Smooth muscle cell of the brain vasculature (primary cell): ENCODE measurements at regions not wholly inside any gene's neighbourhood (a gene's known extent, or its start where the extent isn't known, plus 50 kb on each side); places are given as distances from the start of the nearest gene placed in this dataset.

ENCODE experiments used
- DNase-seq: peaks from one replicate; pipeline ENCODE4 v3.0.0-alpha.2; 2012; ENCODE audit warnings: low read depth, low spot score

DNA sequence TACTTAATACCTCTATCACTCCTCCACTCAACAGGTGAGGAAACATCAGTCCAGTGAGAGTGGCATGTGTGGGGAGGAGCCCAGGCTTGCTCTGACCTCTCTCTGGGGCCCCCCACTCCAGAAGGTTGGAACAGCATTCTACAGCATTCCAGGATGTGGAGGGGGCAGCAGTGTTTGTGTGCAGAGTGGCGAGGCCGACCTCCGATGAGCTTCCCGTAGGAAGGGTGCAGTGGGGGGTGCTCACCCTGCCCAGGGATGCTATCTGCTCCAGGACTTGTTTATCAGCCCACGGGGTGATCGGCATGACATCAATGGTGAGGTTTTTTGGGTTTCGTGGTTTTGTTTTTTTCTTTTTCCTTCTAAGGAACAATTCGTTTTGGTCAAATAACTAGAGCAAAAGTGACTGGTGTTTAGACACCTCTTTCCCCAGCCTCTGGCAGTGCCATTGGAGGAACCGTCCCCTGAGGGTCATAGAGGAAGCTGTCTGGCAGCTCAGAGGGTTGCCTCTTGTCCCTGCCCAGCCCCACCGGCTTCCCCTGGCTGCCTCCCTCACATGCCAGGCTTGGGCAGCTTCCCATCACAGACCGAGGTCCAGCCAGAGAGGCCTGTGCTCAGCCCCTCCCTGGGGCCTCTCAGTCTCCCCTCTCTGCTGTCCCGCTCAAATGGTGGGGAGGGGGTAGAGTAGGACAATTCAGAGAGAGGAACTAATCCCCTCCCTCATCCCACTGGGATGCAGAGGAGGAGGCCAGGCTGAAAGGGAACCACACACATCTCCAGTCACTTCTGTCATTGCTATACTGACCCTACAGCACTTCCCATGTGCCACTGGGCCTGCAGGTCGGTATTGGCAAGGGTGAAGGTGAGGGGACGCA is 96.5 kb downstream of the ZFP36L2 start:
- no peak for DNase-seq

DNA sequence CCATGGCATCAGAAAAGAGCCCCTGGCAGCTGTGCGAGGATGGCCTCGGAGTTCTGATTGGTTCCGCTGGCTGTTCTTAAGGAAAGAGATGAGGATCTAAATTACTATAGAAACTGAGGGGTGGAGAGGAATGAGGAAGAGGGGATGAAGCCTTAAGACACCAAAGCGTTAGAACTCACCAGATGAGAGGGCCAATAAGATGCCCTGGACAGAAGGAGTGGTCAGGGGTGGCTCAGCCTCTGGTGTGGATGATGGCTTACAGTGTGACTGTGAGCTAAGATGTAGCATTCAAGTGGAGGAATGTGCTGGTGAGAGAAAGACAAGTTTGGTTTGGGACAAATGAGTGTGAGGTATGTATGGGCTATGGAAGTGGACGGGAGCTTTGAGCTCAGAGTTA is 97.8 kb downstream of the ZFP36L2 start:
- no peak for DNase-seq

DNA sequence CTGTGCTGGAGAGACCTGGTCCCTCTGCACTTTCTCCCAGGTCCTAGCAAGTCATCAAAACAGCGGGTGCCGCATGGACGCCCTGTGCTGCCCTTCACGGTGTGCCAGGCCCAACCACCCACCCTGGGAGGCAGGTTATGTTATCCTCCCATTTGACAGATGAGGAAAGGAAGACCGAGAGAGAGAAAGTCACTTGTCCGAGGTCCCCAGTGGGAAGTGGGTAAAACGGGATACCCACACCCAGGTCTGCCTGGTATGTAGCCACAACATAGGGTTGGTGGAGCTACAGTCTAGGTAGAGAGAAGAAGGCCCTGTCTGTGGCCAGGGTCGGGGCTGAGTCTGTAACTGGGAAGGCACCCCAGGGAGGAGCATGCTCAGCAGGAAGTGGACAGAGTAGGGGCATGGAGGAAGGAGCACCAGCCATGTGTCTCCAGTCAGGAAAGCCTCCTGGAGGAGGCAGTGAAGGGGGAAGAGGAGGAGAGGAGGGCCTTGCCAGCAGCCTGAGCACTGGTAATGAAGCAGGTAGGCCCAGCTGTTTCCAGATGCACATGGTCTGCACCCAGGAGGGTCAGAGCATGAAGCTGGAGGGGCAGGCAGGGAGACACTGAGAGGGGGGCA is 98.4 kb downstream of the ZFP36L2 start:
- no peak for DNase-seq

DNA sequence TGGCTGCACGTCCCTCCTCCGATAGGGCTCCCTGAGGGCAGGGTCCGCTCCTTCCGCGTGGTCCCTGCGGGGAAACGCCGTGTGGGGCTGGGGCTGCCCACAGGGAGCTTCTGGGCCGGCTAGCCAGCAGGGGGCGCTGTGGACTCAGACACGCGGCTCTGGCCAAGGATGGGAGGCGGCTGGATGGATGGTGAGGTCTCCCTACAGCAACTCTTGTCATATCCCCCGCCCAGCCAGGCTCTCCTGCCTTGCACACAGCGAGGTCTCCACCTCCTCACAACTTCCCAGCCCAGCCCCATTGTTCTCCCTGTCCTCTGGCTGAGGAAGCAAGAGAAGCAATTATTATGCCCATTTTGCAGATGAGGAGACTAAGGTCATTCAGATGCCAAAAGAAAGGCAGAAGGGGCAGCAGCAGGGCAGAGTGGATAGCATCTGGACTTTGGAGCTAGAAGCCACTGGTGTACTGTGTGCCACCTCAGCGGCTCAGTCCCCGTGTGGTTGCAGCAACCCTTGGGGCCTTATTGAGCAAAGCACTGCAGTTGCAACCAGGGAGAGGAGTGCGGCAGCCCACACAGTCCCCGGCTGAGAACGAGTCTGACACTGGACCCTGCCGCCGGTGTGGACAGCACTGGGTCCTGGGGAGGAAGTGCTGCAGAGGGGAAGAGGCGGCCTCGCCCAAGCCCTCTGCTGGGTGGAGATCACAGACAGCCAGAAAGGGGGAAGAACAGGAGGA is 99.0 kb downstream of the ZFP36L2 start:
- DNase-seq: no peak

DNA sequence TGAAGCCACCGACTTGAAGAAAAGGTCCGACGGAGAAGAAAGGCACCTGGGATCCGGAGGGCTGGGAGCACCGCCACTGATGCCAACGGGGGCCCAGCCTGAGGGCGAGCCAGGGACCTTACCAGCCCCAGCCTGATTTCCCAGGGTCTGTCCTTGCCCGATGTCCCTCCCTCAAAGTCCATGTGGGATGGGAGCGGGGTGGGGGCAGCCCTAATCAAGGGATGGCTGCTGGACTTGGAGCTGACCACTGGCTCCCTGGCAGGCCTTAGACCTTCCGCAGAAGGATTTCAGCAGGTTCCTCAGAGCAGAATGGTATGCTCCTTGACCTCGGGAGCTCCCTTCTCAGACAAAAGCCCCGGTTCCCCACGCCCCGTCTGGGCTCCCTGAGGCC is 99.6 kb downstream of the ZFP36L2 start:
- DNase-seq: no peak

DNA sequence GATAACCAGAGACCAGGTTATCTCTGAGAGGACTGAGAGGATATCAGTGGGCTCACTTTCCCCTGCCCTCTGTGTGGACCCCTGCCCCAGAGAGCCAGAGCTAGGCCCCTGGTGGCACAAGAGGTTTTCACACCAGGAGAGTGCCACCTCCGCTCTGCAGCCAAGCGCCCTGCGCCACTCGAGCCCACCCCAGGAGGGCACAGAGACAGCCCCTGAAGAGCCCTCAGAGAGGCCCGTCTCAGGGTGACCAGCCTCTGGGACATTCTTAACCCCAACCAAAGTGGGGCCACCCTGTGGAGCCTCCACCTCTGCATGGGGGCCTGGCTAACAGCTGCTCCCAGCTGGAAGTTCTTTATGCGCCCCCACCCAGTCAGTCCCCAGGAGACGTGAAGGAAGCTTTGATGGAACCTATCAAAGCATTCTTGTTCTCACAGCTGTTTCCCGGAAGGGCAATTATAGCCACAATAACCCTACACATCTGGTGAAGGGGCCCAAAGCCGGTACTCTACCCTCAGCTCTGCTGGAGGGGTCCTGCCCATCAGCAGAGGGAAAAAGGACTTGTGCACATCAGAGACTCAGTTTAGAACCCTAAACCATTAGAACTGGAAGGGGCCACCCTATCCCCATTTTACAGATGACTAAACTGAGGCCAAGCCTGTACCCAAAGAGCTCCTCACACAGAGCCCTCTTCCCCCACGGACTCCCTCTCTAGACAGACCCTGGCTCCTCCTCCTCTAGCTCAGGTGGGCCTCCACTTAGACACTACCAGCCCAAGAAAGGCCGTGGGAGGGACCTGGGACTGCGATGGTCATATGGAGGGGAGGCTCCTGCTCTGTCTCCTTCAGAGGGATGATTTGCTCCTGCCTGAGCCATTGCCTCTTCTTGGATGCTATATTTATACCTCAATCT is 101.1 kb downstream of the ZFP36L2 start:
- DNase-seq: no peak

- no peak for DNase-seq
Observed at GRCh38 chr2:43124687-43125057, 101.7 kb downstream of the ZFP36L2 start.

- DNase-seq: no peak
Observed at GRCh38 chr2:43123981-43124686, 102.3 kb downstream of the ZFP36L2 start.

GRCh38 chr2:43123486-43123885 is 102.9 kb downstream of the ZFP36L2 start:
- no peak for DNase-seq

- DNase-seq: no peak
Observed at GRCh38 chr2:43123028-43123427, 103.4 kb downstream of the ZFP36L2 start.

- DNase-seq: no peak
Observed at GRCh38 chr2:43121580-43122314, 104.7 kb downstream of the ZFP36L2 start.

DNA sequence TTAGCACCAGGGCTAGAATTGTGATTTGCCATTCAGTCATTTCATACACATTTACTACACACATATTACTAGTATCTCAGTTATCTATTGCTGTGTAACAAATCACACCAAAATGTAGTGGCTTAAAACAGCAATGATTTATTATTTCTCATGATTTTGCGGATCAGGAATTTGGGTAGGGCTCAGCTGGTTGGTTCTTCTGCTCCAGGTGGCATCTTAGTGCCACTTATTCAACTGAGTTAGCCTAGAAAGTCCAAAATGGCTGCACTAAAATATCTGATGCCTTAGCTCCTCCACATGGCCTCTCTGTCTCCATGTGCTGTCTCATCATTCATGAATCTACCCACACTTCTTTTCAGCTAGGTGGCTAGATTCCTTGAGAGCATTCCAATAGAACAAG is 107.1 kb downstream of the ZFP36L2 start:
- no peak for DNase-seq

DNA sequence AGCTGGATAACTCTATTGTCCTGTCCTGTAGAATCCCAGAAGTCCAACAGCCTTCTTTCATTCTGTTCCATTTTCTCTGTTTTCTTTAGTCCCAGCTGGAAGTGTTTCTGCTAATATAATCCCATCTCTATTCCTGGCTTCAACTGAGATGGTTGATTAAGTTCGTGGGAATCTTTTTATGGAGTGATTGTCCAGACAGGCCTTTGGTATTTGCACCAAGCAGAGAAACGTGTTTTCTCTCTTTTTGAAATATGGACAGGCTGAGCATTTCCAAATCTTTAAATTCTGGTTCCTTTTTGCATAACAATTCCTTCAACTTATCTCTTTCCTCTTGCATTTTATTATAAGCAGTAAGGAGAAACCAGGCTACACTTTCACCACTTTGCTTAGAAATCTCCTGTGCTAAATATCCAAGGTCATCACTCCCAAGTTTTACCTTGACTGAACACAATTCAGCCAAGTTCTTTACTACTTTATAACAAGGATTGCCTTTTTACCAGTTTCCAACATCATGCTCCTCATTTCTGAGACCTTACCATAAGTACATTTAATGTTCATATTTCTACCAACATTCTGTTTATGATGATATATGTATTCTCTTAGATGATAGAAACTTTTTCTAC is 108.8 kb downstream of the ZFP36L2 start:
- no peak for DNase-seq

- no peak for DNase-seq
Observed at GRCh38 chr2:43116988-43117387, 109.4 kb downstream of the ZFP36L2 start.

- DNase-seq: no peak
Observed at GRCh38 chr2:43115881-43116280, 110.5 kb downstream of the ZFP36L2 start.

- DNase-seq: no peak
Observed at GRCh38 chr2:43114210-43114609, 112.2 kb downstream of the ZFP36L2 start.

- DNase-seq: no peak
Observed at GRCh38 chr2:43111788-43112554, 114.4 kb downstream of the ZFP36L2 start.

DNA sequence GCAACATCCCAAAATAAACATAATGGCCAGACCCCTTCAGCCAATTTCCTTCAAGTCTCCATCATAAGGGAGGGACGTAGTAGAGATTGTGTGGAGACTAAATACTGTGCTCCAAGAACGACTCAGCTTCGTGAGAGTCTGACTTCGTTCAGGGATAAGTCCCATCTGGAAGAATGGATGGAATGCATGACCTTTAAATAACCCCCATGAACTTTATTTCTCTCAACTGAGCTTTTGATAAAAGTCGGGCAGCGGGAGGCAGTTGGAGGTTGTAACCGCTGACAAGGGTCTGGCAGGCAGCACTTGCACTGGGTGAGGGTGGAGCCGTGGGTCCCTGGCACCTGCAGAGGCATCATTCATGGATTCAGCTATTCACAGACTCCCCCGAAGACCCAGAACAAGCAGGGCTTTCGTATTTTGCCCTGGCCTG is 115.9 kb downstream of the ZFP36L2 start:
- no peak for DNase-seq

DNA sequence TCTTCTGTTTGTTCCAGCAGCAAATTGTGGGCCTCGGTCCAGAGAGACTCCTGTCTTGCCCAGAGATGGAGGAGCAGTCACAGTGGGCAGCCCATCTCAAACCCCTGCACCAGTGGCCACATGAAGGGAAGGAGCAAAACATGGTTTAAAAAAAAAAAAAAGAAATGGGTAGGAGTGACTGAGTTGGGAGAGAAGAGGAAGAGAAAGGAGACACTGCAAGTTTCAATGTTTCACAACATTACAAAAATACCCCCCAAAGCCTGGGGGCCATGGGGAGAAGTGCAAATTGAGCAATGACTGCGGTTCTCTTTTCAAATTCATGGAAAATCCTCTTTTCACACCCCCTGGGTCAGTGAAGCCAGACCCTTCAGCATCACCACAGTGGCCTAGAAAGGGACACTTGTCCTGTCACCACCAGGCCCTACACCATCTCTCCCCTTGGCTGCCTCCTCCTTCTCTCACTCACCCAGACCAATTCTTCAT is 117.1 kb downstream of the ZFP36L2 start:
- DNase-seq: no peak
